GM18909 (cell line): ENCODE measurements at regions not wholly inside any gene's neighbourhood (a gene's known extent, or its start where the extent isn't known, plus 50 kb on each side); places are given as distances from the start of the nearest gene placed in this dataset.
"Not testable (repeated sequence)": the region's sequence is repeated elsewhere in the genome, so short reads cannot be mapped to it uniquely, and the experiment has no call there.

Experiments
- ATAC-seq: cut with Tn5 transposase; IDR thresholded peaks from one replicate; pipeline ENCODE4 v1.9.1; 2021; ENCODE audit warnings: mild to moderate bottlenecking; ENCODE audit not compliant: unreplicated experiment, poor library complexity

DNA sequence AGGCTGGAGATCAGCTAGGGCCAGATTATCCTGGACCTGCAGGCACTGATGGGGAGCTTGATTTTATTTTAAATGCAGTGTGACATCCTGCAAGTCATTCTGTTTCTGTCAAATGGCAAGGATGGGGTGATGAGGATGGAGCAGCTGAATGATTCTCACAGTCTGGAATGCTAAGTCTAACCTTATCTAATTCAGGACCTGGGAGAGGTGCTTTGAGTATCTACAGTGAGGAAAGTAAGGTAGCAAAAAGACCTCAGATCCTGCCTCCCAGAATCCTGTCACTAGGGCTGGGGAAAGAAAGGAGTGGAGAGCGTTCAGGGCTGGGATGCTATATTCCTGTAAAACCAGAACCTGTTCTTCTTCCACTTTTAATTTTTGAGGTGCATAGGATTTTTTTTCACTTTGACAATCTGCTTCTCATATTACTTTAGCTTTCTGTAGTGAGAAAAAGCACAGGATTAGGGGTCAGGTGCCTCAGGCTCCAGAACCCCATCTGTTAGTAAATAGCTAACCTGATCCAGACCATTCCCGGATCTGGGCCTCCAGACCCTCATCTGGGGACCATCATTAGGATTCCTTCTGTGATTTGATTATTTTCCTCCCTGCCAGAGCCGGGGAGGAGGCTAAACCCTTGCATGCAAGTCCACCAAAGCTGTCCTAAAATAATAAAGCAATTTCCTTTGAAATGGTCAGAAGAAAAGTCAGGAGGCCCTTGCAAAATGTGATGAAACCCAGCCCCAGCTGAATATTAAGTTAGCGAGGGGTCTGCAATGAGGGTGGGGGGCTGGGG is 54.7 kb downstream of the ASCL1 start:
- ATAC-seq, result no peak

- no peak for ATAC-seq
Observed at GRCh38 chr12:103012884-103013283, 55.4 kb downstream of the ASCL1 start.

- no peak for ATAC-seq
Observed at GRCh38 chr12:103013741-103014300, 56.3 kb downstream of the ASCL1 start.

DNA sequence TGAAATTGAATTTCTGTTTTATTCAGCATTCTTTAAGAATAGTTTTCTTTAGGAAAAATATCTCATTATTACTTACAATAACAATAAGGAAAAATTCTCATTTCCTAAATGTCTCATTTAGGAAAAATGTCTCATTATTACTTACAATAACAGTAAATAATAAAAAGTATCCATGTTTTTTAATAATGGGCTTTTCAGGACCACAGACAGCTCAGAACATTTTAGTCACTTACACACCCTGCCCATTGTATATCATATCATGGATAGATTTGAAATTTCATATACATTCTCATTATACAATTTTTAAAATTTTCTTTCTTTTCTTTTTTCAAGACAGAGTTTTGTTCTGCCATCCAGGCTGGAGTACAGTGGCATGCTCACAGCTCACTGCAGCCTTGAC is 58.9 kb downstream of the ASCL1 start:
- no peak for ATAC-seq

DNA sequence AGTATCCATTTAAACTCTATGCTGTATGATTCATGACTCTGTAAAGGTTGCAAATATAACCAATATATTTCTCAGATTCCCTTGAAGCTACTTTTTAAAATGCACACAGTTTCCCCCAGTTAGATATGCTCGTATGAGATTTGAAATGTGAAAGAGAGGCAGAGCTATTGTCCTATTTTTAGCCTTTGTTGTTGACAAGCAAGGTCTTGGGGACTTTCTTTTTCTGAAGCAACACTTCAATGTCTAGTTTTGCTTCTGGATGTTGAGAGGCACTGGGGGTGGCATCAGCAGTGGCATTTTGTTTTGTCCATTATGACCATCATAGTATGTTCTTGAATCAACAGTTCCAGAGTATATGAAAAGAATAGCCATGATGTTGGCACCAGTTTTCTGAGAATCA is 63.4 kb downstream of the ASCL1 start:
- ATAC-seq, result no peak

GRCh38 chr12:103021538-103022218 is 64.2 kb downstream of the ASCL1 start:
- no peak for ATAC-seq

DNA sequence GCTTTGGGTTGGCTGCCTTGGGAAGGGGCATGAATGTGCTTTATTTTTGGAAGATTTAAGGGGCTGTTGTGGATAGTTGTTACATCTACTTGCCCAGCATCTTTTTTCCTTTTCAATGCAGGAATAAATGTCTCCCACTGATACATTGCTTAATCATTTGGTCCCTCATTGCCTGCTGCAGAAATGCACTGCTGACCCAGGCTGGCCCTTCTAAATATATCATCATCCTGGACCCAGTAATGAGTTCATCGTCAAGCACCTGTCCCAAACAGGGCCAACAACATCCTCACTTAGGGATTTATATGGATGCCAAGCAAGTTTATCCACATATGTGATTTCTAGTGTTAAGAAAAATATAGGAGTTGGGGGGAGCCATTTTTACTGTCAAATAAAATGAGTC is 67.2 kb downstream of the ASCL1 start:
- ATAC-seq, result no peak

DNA sequence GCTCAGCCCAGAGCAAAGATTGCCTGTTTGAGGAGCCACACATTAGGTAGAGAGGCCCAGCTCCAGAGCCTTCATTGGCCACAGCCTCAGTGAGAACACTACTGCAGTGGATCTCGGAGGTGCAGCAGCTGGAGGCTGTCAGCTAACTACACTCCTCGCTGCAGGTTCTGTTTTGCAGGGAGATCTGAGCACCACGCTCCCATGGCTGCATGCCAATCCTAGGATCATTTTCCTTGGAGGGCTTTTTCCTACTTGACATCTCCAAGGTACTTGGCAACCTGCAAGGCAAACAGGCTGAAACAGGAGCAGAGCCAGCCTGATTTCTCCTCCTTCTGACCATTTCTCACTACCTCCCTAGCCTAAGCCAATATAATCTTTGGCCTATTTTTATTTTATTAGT is 69.2 kb downstream of the ASCL1 start:
- not testable (repeated sequence) for ATAC-seq

DNA sequence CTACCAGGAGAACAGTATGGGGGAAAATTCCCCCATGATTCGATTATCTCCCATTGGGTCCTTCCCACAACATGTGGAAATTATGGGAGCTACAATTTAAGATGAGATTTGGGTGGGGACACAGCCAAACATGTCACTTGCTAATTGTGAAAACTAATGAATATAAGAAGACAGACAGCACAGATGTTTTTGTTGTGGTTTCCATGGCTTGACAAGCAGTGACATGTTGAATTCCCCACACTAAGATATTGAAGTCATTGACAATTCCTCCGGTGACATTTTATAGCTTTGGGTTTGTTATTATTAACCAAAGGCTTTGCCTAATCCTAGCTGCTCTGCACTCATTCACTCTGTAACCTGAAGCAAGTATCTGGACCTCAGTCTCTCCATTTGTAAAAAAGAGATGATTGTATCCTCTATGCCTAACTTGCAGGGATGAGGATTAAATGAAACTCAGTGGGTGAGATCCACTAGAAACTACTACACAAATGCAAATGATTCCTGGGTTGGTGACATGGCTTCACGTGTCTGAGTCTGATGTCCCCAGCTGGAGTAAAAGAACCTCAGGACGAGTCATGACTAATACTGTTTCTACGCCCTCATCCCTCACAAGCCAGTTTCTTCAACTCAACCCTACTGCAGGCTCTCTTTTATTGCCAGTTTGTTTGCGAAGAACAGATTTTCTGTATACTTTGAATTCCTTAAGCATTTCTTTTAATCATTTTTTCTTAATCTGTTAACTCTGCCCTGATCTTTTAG is 71.6 kb downstream of the ASCL1 start:
- ATAC-seq, result no peak

DNA sequence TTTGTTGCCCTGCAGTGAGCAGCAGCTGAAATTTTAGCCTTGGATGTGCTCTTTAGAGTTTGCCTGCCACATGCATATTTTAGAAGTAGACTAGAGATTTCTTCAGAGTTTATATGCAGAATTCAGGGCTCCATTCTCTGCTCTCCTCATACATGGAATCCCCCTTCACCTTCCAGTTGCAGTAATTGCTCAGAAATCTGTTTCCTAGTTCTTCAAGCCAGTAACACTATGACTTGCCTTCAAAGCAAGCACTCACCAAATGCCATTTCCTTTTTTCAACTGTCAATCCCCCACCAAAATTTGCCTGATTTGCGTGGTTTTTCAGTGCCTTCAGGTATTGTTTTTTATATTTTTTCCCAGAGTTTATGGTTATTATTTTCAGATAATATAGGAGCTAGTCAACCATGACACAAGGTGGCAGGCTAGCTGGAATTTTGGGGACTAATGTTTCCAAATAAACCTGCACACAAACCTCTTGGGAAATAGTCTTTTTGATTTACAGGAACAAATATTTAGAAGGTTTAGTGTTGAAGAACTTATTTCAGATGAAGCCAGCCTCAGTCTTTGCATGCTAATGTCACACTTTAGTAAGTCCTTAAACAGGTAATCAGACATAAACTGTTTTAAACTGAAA is 79.2 kb downstream of the ASCL1 start:
- no peak for ATAC-seq

DNA sequence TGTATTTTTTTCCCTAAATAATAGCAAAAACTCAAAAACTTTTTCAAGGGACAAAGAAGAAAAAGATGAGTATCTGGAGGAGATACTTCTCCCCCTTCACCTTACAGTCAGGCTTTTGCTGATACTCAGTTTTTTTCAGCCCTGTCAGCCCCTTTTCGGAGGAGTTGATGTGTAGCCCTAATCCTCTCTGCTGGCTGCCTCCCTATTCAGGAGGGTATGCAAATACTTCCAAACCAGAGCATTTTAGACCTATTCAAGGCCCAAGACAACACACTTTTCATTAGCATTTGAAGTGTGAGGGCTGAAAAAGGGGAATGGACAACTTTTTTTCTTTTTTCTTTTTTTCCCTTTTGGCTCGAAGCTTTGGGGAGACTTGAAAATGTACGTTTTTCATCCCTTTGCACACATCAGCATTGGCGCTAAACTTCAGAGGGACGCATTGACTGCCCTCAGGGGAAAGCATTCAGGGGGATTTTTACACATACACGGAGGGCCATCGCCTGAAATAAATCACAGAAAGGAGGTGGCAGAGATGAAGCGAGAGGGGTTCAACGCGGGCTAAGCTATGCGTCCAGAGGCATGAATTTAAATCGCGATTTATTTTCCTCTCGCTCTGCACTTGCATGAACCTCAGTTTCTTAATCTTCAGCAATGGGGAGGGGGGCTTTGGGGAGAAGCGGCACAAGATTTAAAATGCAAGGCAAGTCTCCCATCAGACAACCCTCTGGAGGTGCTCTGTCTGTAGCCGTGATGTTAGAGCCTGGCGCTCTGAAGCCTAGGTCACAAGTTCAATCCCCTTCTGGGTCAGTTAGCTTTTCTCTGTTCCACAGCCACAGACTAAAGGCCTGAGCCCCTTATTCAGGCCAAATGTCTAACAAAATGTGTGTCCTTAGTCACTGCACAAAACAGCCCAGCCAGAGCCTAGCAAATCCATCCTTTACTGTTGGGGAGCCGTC is 86.3 kb downstream of the ASCL1 start:
- no peak for ATAC-seq

GRCh38 chr12:103046154-103046553 is 88.7 kb downstream of the ASCL1 start:
- no peak for ATAC-seq

- no peak for ATAC-seq
Observed at GRCh38 chr12:103050273-103050672, 92.8 kb downstream of the ASCL1 start.

DNA sequence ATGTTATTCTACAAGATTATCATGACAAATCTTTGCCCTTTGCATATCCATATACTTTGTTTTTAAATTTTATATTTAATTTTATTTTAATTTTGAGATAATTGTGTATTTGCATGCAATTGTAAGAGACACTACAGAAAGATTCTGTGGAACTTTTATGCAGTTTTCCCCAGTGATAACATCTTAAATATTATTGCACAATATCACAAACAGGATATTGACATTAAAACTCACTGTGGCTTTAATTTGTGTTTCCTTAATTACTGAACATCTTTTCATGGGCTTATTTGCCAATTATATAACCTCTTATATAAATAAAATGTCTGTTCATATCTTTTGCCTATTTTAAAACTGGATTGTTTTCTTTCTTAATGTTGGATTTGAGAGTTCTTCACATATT is 95.6 kb downstream of the ASCL1 start:
- ATAC-seq, result no peak

DNA sequence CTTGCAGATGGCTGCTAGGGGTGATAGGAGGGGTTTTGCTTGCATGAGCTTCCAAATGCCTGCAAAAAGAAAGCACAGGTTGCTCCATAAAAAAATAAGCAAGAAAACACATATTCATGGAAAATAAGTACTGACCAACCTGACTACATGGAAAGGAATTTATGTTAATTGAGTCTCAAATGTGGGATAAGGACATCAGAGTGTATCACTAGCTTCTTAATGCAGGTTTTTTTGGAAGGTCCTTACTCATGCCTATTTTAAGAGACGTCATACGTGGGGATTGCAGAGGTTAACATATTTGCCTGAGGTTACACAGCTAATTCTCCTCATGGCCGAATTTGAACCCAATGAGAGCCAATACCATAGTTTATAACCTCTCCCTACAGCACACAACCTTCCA is 116.2 kb downstream of the ASCL1 start:
- ATAC-seq, result no peak

DNA sequence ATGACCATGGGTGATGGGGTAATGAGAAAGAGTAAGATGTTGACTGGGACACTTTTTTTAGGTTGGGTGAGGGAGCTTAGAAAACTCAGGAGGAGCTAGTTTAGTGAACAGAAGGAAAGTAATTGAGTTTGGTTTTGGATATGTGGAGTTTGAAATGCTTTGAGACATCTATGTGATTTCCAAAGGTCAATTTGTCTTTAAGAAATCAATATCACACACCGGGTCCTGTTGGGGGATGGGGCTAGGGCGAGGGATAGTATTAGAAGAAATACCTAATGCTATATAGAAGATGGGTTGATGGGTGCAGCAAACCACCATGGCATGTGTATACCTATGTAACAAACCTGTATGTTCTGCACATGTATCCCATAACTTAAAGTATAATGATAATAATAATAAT is 118.4 kb downstream of the ASCL1 start:
- ATAC-seq, result no peak

DNA sequence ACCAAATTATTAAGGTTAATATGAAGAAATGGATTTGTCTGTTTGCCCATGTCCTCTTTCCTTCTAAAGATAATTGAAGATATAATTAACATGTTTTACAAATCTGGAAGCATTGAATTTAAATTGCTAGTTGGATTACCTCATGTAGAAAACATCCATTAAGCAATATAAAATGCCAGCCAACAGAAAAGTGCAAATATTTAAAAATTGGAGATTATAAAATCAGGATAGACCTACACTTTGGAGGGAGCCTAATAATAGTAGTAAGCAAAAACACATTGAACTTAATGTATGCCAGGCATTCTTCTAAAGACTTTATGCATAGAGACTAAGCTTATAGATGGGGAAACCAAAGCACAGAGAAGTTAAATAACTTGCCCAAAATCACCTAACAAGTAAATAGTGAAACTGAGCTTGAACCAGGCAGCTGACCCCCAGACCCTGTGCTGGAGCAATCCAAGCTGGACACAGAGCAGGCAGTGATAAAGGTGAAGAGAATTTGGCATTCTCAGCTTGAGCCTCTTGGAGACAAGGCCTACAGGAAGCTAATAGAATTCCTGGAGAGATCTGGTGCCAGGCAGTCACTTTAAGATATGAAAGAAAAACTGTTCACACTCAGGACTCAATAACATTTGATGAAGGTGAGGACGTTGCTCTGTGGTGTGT is 119.8 kb downstream of the ASCL1 start:
- no peak for ATAC-seq

DNA sequence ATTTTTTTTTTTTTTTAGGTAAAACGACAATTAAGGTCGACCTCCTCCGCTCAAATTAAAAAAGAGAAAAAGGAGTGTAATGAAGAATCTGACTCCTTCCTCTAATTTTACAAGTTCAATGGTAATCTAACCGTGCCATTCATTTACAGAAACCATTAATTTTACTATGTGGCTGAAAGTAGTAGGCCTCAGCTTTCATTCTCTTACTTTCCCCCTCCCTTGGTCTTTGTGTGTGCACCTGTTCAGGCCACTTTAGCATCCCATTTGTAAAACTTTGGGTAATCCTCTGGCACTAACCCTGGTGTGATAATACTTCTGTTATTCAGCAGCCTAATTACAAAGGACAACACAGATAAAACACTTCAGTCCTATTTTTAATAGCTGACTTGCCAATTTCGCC is 128.1 kb downstream of the ASCL1 start:
- no peak for ATAC-seq

DNA sequence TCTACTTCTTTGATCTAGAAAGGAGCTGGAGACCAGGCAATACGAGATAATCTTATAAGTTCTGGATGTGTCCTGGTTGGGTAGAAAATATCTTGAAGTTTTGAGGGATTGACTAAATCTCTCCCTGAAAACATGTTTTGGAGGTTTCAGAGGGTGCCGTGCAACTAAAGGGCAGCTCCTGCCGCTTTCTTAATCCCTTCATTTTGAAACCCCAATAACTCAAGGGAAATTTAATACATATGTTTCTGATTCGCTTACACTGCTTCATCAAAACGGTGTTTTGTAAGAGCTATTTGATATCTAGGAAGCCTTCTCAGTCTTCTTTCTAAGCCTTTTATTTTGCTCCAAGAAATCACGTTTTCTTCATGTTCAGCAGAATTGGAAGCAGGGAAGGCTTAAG is 129.0 kb downstream of the ASCL1 start:
- no peak for ATAC-seq
